GM12878 (cell line): ENCODE measurements at regions not wholly inside any gene's neighbourhood (a gene's known extent, or its start where the extent isn't known, plus 50 kb on each side); places are given as distances from the start of the nearest gene placed in this dataset.

Experiments
- BCL11A ChIP-seq: IDR thresholded peaks from 2 replicates; pipeline ENCODE4 v1.6.1; 2011; ENCODE audit warnings: low read depth, low read length
- CHD2 ChIP-seq: IDR thresholded peaks from 2 replicates; pipeline ENCODE4 v1.6.1; 2011; ENCODE audit warnings: low read depth, low read length, improper control_type of control experiment, borderline replicate concordance
- EGR1 ChIP-seq, 2 experiments: IDR thresholded peaks; 1 replicate in 1 of 2; 2 replicates in 1 of 2; pipeline ENCODE4 v1.6.1; 2011 to 2012; ENCODE audit warnings: low read depth in 2 of 2, low read length in 2 of 2, borderline replicate concordance in 1 of 2, mild to moderate bottlenecking in 1 of 2, moderate library complexity in 1 of 2
- EZH2 ChIP-seq: IDR thresholded peaks from 2 replicates; pipeline ENCODE4 v1.6.1; 2012; ENCODE audit warnings: low read depth, mild to moderate bottlenecking, control low read depth, inconsistent platforms, low read length, borderline replicate concordance; ENCODE audit not compliant: control insufficient read depth
- GABPA ChIP-seq: IDR thresholded peaks from 2 replicates; pipeline ENCODE4 v1.6.1; 2014; ENCODE audit warnings: antibody characterized with exemption, low read depth, mild to moderate bottlenecking, inconsistent platforms
- IKZF1 ChIP-seq: fragments of 450-650 bp; conservative IDR thresholded peaks from 2 replicates; pipeline ENCODE4 v1.6.1; 2017; ENCODE audit warnings: antibody characterized with exemption, mild to moderate bottlenecking
- NFYA ChIP-seq: IDR thresholded peaks from 2 replicates; pipeline ENCODE4 v1.6.1; 2011; ENCODE audit warnings: low read depth, mild to moderate bottlenecking, low read length, improper control_type of control experiment, borderline replicate concordance
- POLR2A ChIP-seq: IDR thresholded peaks from 2 replicates; pipeline ENCODE4 v1.6.1; 2011; ENCODE audit warnings: low read depth, mild to moderate bottlenecking, low read length
- POLR2AphosphoS5 ChIP-seq: IDR thresholded peaks from 2 replicates; pipeline ENCODE4 v1.6.1; 2011; ENCODE audit warnings: mild to moderate bottlenecking, low read length, inconsistent platforms
- SMC3 ChIP-seq: IDR thresholded peaks from 2 replicates; pipeline ENCODE4 v1.6.1; 2011; ENCODE audit warnings: low read length, improper control_type of control experiment, borderline replicate concordance
- SREBF2 ChIP-seq: IDR thresholded peaks from 2 replicates; pipeline ENCODE4 v1.6.1; 2012; ENCODE audit warnings: mild to moderate bottlenecking, low read length
- YY1 ChIP-seq: IDR thresholded peaks from 2 replicates; pipeline ENCODE4 v1.6.1; 2011; ENCODE audit warnings: low read depth, mild to moderate bottlenecking, low read length
- ZZZ3 ChIP-seq: IDR thresholded peaks from 2 replicates; pipeline ENCODE4 v1.6.1; 2011; ENCODE audit warnings: low read depth; ENCODE audit not compliant: control insufficient read depth, insufficient read length
- TF ChIP-seq, protein P1 (sequence below), 3 experiments: IDR thresholded peaks in 2 of 3; conservative IDR thresholded peaks in 1 of 3; 2 replicates each; pipeline ENCODE4 v1.5.1; 2011; ENCODE audit warnings: low read depth in 3 of 3, low read length in 3 of 3, mild to moderate bottlenecking in 3 of 3, control low read depth in 2 of 3, moderate library complexity in 2 of 3, inconsistent platforms in 1 of 3, mixed read lengths in 1 of 3; ENCODE audit not compliant: control insufficient read depth in 2 of 3, insufficient read depth in 1 of 3; ENCODE audit errors: extremely low read depth in 1 of 3

DNA sequence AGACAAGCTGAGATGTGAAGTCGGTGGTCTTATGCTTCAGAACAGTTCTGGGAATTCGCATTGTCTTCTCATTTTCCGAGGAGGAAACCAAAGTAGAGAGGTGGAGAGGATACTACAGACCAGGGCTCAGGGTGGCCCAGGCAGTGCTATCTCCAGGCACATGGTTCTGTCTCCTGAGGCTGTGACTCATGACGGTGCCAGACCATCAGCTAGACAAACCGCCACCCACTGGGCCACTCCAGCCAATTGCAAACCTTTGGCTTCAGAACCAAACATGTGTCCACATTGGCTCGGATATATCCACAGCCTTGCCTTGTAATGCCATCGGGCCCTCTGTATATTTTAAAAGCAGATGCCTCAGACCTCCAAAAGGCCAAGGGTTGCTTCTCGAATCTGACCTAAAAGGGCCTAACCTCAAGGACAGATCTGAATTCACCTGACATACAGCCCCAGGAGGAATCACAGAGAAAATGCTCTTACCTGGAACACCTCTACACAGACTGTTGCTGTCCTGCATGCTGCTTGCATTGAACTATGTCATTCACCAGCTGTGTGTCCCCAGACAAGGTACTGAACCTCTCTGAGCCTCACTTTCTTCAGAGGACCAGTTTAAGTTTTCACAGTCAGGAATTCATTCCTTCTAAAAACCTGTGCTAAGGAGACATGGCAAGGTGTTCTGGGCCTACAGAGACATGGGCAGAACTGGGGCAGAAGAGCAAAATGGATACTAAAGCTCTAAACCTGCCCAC, 224.9 kb upstream of the JUN start:
- TF ChIP-seq POLR2A, result no peak
- TF ChIP-seq, protein P1, sequence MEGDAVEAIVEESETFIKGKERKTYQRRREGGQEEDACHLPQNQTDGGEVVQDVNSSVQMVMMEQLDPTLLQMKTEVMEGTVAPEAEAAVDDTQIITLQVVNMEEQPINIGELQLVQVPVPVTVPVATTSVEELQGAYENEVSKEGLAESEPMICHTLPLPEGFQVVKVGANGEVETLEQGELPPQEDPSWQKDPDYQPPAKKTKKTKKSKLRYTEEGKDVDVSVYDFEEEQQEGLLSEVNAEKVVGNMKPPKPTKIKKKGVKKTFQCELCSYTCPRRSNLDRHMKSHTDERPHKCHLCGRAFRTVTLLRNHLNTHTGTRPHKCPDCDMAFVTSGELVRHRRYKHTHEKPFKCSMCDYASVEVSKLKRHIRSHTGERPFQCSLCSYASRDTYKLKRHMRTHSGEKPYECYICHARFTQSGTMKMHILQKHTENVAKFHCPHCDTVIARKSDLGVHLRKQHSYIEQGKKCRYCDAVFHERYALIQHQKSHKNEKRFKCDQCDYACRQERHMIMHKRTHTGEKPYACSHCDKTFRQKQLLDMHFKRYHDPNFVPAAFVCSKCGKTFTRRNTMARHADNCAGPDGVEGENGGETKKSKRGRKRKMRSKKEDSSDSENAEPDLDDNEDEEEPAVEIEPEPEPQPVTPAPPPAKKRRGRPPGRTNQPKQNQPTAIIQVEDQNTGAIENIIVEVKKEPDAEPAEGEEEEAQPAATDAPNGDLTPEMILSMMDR (IDR thresholded peaks at IDR 0.05 in 2 of 3, conservative IDR thresholded peaks at IDR 0.05 in 1 of 3; ENCODE audit: control insufficient read depth in 2 of 3, extremely low read depth in 1 of 3, insufficient read depth in 1 of 3, low read depth in 3 of 3, low read length in 3 of 3), result no peak
- no peak for TF ChIP-seq EGR1 (IDR thresholded peaks at IDR 0.05; ENCODE audit: borderline replicate concordance in 1 of 2, low read depth in 2 of 2, low read length in 2 of 2)
- TF ChIP-seq ZZZ3, result no peak
- TF ChIP-seq BCL11A, result no peak
- no peak for TF ChIP-seq SREBF2
- no peak for TF ChIP-seq NFYA
- no peak for TF ChIP-seq POLR2AphosphoS5
- no peak for TF ChIP-seq CHD2
- TF ChIP-seq SMC3, result no peak
- no peak for TF ChIP-seq GABPA
- TF ChIP-seq EZH2, result no peak
- no peak for TF ChIP-seq YY1
- TF ChIP-seq IKZF1, result no peak
